Colonic mucosa (tissue), 4 donors: ENCODE measurements at regions not wholly inside any gene's neighbourhood (a gene's known extent, or its start where the extent isn't known, plus 50 kb on each side); places are given as distances from the start of the nearest gene placed in this dataset.

Experiments
- DNase-seq: peaks from one replicate; pipeline ENCODE4 v3.0.0-alpha.2; 2020
- H3K27ac ChIP-seq: fragments of 200-600 bp; one replicate; pipeline ENCODE4 v1.8.0; 2021
- H3K27me3 ChIP-seq: fragments of 200-600 bp; one replicate; pipeline ENCODE4 v1.8.0; 2021
- H3K36me3 ChIP-seq: fragments of 200-600 bp; one replicate; pipeline ENCODE4 v1.8.0; 2021
- H3K4me1 ChIP-seq: fragments of 200-600 bp; one replicate; pipeline ENCODE4 v1.8.0; 2021; ENCODE audit warnings: mild to moderate bottlenecking
- H3K4me3 ChIP-seq: fragments of 200-600 bp; one replicate; pipeline ENCODE4 v1.8.0; 2021
- H3K9ac ChIP-seq, 2 donors: one replicate each; pipeline ENCODE4 v1.7.0; 2013; ENCODE audit warnings: control low read depth in 2 of 2, low read depth in 2 of 2, low read length in 2 of 2
- H3K9me3 ChIP-seq: fragments of 200-600 bp; one replicate; pipeline ENCODE4 v1.8.0; 2021
- CTCF ChIP-seq: fragments of 200-600 bp; IDR thresholded peaks from one replicate; pipeline ENCODE4 v1.8.0; 2022; ENCODE audit warnings: antibody characterized with exemption, mild to moderate bottlenecking
- intact Hi-C: fragments of 100-400 bp; cut with DNase I; formaldehyde crosslinking; loops from one replicate; pipeline ENCODE4 v1.14.1; 2022
- donor health status: healthy.
- donor health status: DM: no; HTN: no; CAD: no.
- donor health status: DM: no; HTN: no; CAD: no.

DNA sequence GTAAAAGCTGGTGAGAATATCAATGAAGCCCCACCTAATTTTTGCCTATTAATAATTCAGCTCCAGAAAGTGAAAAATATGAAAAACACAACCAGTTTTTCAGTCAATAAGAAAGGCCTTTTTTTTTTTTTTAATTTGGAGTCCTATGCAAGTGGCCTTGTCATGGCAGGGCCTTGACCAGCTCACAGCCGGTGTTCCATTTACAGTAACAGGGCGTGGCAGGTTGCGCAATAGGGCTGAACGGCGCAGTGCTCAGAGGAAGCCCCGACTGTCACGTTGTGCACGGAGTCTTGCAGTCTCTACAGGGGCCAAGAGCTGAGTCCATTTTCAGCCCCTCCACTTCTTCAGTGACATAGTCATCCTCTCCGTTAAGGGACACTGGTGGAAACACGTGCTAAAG is 184.1 kb upstream of the FN1 start:
- no peak for TF ChIP-seq CTCF
- intact Hi-C loops, result no loop called here
- no peak overlapping the region for H3K4me3 ChIP-seq
- H3K36me3 ChIP-seq, result no peaks in the 10 kb centered on the region
- no peak overlapping the region for H3K27ac ChIP-seq
- no peaks in the 10 kb centered on the region for H3K27me3 ChIP-seq
- H3K4me1 ChIP-seq, result no peaks in the 10 kb centered on the region
- no peaks in the 10 kb centered on the region for H3K9me3 ChIP-seq
- H3K9ac ChIP-seq, result no peak overlapping the region
- peak; percentile 62 for DNase-seq

- Histone ChIP-seq H3K27me3 (no peaks in the 10 kb centered on the region), H3K36me3 (no peaks in the 10 kb centered on the region), H3K9ac (no peak overlapping the region), H3K27ac (no peak overlapping the region), H3K4me1 (no peaks in the 10 kb centered on the region), H3K4me3 (no peak overlapping the region), H3K9me3 (no peaks in the 10 kb centered on the region)
- intact Hi-C loops, result no loop called here
- no peak for TF ChIP-seq CTCF
- DNase-seq, result no peak
Observed at GRCh38 chr2:215619022-215619958, 183.4 kb upstream of the FN1 start.

- Histone ChIP-seq H3K36me3 (no peaks in the 10 kb centered on the region), H3K4me1 (no peaks in the 10 kb centered on the region), H3K4me3 (no peak overlapping the region), H3K27ac (no peak overlapping the region), H3K27me3 (no peaks in the 10 kb centered on the region), H3K9me3 (no peaks in the 10 kb centered on the region), H3K9ac (no peak overlapping the region)
- intact Hi-C loops, result no loop called here
- TF ChIP-seq CTCF, result no peak
- no peak for DNase-seq
Observed at GRCh38 chr2:215618145-215618544, 182.3 kb upstream of the FN1 start.

GRCh38 chr2:215617060-215617824 is 181.4 kb upstream of the FN1 start:
- no peak for TF ChIP-seq CTCF
- H3K36me3 ChIP-seq, result no peaks in the 10 kb centered on the region
- DNase-seq, result no peak
- no peaks in the 10 kb centered on the region for H3K4me1 ChIP-seq
- no peak overlapping the region for H3K9ac ChIP-seq
- H3K27me3 ChIP-seq, result no peaks in the 10 kb centered on the region
- no peaks in the 10 kb centered on the region for H3K9me3 ChIP-seq
- no peak overlapping the region for H3K4me3 ChIP-seq
- intact Hi-C loops, result no loop called here
- H3K27ac ChIP-seq, result no peak overlapping the region

DNA sequence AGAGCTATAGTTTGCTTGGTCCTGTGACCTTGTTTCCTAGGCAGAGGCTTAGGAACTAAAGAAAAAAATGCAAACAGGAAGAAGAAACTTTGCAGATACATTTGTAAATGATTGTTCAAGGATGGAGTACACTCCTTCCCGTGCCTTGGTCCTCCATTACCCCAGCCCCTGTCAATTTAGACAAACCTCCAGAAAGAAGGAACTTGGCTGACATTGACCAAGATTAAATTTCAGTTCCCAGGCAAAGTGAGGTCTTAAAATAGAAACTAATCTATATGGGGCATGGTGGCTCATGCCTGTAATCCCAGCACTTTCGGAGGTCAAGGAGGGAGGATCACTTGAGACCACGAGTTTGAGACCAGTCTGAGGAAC is 179.9 kb upstream of the FN1 start:
- H3K4me3 ChIP-seq, result no peak overlapping the region
- H3K9me3 ChIP-seq, result no peaks in the 10 kb centered on the region
- no peak overlapping the region for H3K27ac ChIP-seq
- DNase-seq, result no peak
- no peak overlapping the region for H3K9ac ChIP-seq
- no peaks in the 10 kb centered on the region for H3K4me1 ChIP-seq
- TF ChIP-seq CTCF, result no peak
- intact Hi-C loops, result no loop called here
- H3K27me3 ChIP-seq, result no peaks in the 10 kb centered on the region
- no peaks in the 10 kb centered on the region for H3K36me3 ChIP-seq
